ENCODE measurements at regions not wholly inside any gene's neighbourhood (a gene's known extent, or its start where the extent isn't known, plus 50 kb on each side); places are given as distances from the start of the nearest gene placed in this dataset.

DNA sequence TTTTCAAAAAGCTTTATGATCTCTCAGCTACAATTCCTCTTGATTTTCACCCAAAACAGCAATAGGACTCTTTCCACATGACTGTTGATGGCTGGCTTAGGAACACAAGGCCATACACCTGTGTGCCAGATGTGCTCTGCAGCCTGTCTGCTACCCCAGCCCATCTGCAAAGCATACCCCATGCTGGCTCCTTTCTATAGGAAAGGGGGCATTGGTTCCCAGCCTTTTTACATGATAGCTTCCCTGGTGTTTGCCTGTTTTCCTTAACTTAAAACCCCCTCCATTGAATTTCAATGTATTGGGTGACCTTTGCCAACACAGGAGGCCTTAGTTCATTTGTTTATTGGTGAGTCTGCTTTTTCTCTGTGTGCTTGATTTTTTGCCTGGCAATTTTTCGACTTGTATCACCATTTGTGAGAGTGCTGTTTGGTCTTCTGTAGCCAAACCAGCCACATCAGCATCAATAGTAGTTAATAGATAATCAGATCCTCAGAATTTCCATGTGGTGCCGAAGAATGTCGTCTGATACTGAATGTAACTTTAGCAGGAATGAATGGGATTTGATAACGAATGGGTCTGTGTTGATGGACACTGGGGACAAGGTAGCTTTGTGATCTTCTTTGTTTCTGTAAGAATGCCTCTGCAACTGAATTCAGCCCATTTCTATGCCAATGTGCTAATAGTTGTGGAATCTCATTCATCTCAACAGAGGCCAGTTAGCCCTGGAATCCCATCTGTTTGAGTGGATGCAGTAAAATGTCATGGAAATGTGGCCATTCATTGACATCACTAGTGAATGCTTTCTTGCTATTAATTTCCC lies 272.2 kb upstream of the RARB start:
- Histone ChIP-seq H3K27ac (replicated peaks) (no peak overlapping the region), H3K27me3 (ENCODE audit: insufficient read depth, poor library complexity, severe bottlenecking) (no peaks in the 10 kb centered on the region), H3K4me3 (replicated peaks; ENCODE audit: insufficient read depth, low read length) (no peak overlapping the region)
- DNase-seq (ENCODE audit: low read depth in 1 of 2, low spot score in 1 of 2), result no peak
- TF ChIP-seq REST (IDR thresholded peaks at IDR 0.05; ENCODE audit: insufficient replicate concordance, low read depth), result no peak
- TF ChIP-seq GABPA (IDR thresholded peaks at IDR 0.05; ENCODE audit: low read depth), result no peak
- no peak for TF ChIP-seq SPI1 (IDR thresholded peaks at IDR 0.05; ENCODE audit: borderline replicate concordance, low read depth)
- TF ChIP-seq POLR2AphosphoS5 (IDR thresholded peaks at IDR 0.05; ENCODE audit: low read depth), result no peak
- no peak for TF ChIP-seq CTCF (IDR thresholded peaks at IDR 0.05; ENCODE audit: insufficient read depth, low read length)

DNA sequence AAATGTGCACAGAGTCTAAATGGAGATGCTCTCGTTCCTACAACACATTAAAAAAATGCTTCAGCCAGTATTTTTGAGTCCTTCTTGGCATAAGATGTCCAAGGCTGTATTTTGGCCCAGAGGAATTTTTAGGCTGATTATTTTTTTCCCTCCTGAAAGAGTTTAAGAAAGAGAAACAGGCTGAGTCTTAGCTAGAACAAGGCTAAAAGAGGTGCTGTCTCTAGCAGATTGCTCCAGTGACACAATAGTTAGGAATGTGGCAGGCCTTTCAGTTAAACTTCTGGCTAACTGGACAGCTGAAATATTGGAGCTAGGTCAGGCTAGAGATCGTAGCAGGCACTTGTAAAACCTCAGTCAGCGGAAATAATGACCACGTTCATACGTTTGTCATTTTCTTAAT lies 271.4 kb upstream of the RARB start:
- no peak overlapping the region for H3K4me3 ChIP-seq (replicated peaks; ENCODE audit: insufficient read depth, low read length)
- TF ChIP-seq CTCF (IDR thresholded peaks at IDR 0.05; ENCODE audit: insufficient read depth, low read length), result no peak
- TF ChIP-seq POLR2AphosphoS5 (IDR thresholded peaks at IDR 0.05; ENCODE audit: low read depth), result no peak
- no peak for TF ChIP-seq SPI1 (IDR thresholded peaks at IDR 0.05; ENCODE audit: borderline replicate concordance, low read depth)
- no peak for TF ChIP-seq REST (IDR thresholded peaks at IDR 0.05; ENCODE audit: insufficient replicate concordance, low read depth)
- TF ChIP-seq GABPA (IDR thresholded peaks at IDR 0.05; ENCODE audit: low read depth), result no peak
- DNase-seq (ENCODE audit: low read depth in 1 of 2, low spot score in 1 of 2), result no peak
- no peak overlapping the region for H3K27ac ChIP-seq (replicated peaks)
- H3K27me3 ChIP-seq (ENCODE audit: insufficient read depth, poor library complexity, severe bottlenecking), result no peaks in the 10 kb centered on the region

DNA sequence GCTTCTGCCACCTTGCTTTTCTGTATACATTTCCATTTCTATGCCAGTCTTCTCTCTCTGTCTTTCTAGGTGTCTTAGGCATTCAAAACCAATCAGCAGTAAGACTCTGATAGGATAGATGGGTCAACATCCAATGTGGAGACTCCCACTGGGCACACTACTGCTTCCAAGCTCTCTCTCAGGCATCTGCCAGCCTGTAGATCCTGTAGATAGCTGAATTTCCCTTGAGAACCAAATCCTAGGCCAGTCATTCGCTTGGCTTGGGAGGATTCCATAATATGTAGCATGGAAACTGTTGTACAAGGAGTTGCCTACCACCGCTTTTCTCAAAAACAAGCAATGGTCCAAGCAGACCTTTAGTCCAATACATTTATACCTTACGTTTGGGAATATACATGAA lies 262.8 kb upstream of the RARB start:
- no peak for TF ChIP-seq REST (IDR thresholded peaks at IDR 0.05; ENCODE audit: insufficient replicate concordance, low read depth)
- TF ChIP-seq CTCF (IDR thresholded peaks at IDR 0.05; ENCODE audit: insufficient read depth, low read length), result no peak
- no peak for TF ChIP-seq POLR2AphosphoS5 (IDR thresholded peaks at IDR 0.05; ENCODE audit: low read depth)
- no peak for TF ChIP-seq GABPA (IDR thresholded peaks at IDR 0.05; ENCODE audit: low read depth)
- TF ChIP-seq SPI1 (IDR thresholded peaks at IDR 0.05; ENCODE audit: borderline replicate concordance, low read depth), result no peak
- H3K27me3 ChIP-seq (ENCODE audit: insufficient read depth, poor library complexity, severe bottlenecking), result no peaks in the 10 kb centered on the region
- no peak for DNase-seq (ENCODE audit: low read depth in 1 of 2, low spot score in 1 of 2)
- H3K27ac ChIP-seq (replicated peaks), result no peak overlapping the region
- no peak overlapping the region for H3K4me3 ChIP-seq (replicated peaks; ENCODE audit: insufficient read depth, low read length)
